HL-60 (cell line): ENCODE measurements at regions not wholly inside any gene's neighbourhood (a gene's known extent, or its start where the extent isn't known, plus 50 kb on each side); places are given as distances from the start of the nearest gene placed in this dataset.
A peak's percentile ranks its signal among the peaks of the same experiment; 100 is the strongest.

ENCODE experiments used
- DNase-seq, 2 experiments: peaks; one replicate each; pipeline ENCODE4 v3.0.0-alpha.2; 2010 to 2020; ENCODE audit warnings: low read depth in 1 of 2, low spot score in 1 of 2
- H3K27ac ChIP-seq: fragments of 250-450 bp; sonication (Bioruptor Pico); replicated peaks from 2 replicates; pipeline ENCODE4 v1.5.1; 2020; ENCODE audit warnings: mild to moderate bottlenecking, moderate library complexity
- H3K27me3 ChIP-seq: fragments of 250-450 bp; sonication (Bioruptor Pico); 2 replicates; pipeline ENCODE4 v1.5.1; 2021; ENCODE audit warnings: mild to moderate bottlenecking, moderate library complexity; ENCODE audit not compliant: insufficient read depth, poor library complexity, severe bottlenecking
- H3K4me3 ChIP-seq: replicated peaks from 2 replicates; pipeline ENCODE4 v1.5.1; 2011; ENCODE audit warnings: mild to moderate bottlenecking, control low read depth, low read length; ENCODE audit not compliant: insufficient read depth
- CTCF ChIP-seq: IDR thresholded peaks from one replicate; pipeline ENCODE4 v1.5.1; 2011; ENCODE audit warnings: low read length, control low read depth, inconsistent platforms; ENCODE audit not compliant: insufficient read depth
- GABPA ChIP-seq: IDR thresholded peaks from 2 replicates; pipeline ENCODE4 v1.6.1; 2012; ENCODE audit warnings: low read depth
- POLR2AphosphoS5 ChIP-seq: IDR thresholded peaks from 2 replicates; pipeline ENCODE4 v1.6.1; 2012; ENCODE audit warnings: low read depth
- REST ChIP-seq: IDR thresholded peaks from 2 replicates; pipeline ENCODE4 v1.6.1; 2012; ENCODE audit warnings: low read depth; ENCODE audit not compliant: insufficient replicate concordance
- SPI1 ChIP-seq: IDR thresholded peaks from 2 replicates; pipeline ENCODE4 v1.6.1; 2012; ENCODE audit warnings: low read depth, mild to moderate bottlenecking, borderline replicate concordance

- H3K27ac ChIP-seq, result no peak overlapping the region
These were observed 555.5 kb downstream of the CDH9 start for GRCh38 chr5:26482810-26483375.

GRCh38 chr5:26482076-26482809 is 556.1 kb downstream of the CDH9 start:
- DNase-seq, result no peak
- TF ChIP-seq SPI1 (no peak), CTCF (no peak), POLR2AphosphoS5 (no peak), GABPA (no peak), REST (no peak)
- H3K27me3 ChIP-seq, result no peaks in the 10 kb centered on the region
- no peak overlapping the region for H3K4me3 ChIP-seq
- H3K27ac ChIP-seq, result no peak overlapping the region

More at GRCh38 chr5:26482810-26483375, 555.5 kb downstream of the CDH9 start:
- no peaks in the 10 kb centered on the region for H3K27me3 ChIP-seq
- TF ChIP-seq REST (no peak), CTCF (peak; percentile 79)
- H3K4me3 ChIP-seq, result no peak overlapping the region
- DNase-seq, result peak; percentile 14 to 32

GRCh38 chr5:26470439-26470838 is 567.9 kb downstream of the CDH9 start:
- H3K4me3 ChIP-seq, result no peak overlapping the region
- no peak overlapping the region for H3K27ac ChIP-seq
- TF ChIP-seq GABPA (no peak), SPI1 (no peak), POLR2AphosphoS5 (no peak), CTCF (no peak)
- no peak for DNase-seq
- no peaks in the 10 kb centered on the region for H3K27me3 ChIP-seq

- TF ChIP-seq CTCF (no peak), GABPA (no peak), POLR2AphosphoS5 (no peak), REST (no peak)
- H3K27ac ChIP-seq, result no peak overlapping the region
- no peak for DNase-seq
- no peaks in the 10 kb centered on the region for H3K27me3 ChIP-seq
- no peak overlapping the region for H3K4me3 ChIP-seq
These were observed 599.3 kb downstream of the CDH9 start for GRCh38 chr5:26439121-26439520.
